HG02852 (cell line): ENCODE measurements at regions not wholly inside any gene's neighbourhood (a gene's known extent, or its start where the extent isn't known, plus 50 kb on each side); places are given as distances from the start of the nearest gene placed in this dataset.

Experiments used
- ATAC-seq: cut with Tn5 transposase; IDR thresholded peaks from one replicate; pipeline ENCODE4 v1.9.1; 2021; ENCODE audit warnings: mild to moderate bottlenecking, moderate library complexity; ENCODE audit not compliant: unreplicated experiment

DNA sequence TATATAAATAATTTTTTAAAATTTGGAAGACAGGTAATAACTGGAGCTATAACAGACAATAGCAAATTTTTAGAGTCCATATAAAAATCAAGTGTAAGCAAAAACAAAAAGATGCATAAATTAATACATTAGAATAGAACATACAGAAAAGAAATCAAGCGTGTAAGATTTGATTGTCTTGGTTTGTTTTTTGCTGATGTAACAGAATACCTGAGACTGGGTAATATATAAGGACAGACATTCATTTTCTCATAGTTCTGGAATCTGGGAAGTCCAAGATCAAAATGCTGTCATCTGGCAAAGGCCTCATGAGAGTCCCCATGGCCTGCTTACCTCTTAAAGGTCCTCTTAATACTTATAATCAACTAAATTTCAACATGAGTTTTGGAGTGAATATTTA lies 1010.1 kb downstream of the CDH18 start:
- no peak for ATAC-seq

DNA sequence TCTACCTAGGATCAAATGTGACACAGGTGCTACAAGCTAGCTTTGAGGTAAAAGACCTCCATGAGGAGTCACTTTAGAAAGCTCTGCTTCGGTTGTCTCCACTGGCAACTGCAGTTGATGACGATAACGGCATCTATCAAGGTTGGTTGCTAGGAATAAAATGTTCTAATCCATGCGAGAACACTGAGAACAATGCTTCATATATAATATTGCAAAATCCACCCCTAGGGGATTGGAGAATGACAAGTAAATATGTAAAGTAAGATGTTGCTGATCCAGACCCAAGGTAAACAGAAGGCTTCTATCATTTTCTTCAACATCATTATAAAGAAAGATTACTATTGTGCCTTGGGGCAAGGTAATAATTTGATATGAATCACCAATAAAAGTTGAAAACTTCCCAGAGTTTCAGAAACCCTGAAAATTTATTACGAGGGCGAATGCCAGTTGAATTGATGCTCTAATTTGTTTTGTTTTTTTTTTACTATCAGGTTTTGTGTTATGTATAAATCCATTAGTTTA lies 1003.4 kb downstream of the CDH18 start:
- ATAC-seq, result no peak

DNA sequence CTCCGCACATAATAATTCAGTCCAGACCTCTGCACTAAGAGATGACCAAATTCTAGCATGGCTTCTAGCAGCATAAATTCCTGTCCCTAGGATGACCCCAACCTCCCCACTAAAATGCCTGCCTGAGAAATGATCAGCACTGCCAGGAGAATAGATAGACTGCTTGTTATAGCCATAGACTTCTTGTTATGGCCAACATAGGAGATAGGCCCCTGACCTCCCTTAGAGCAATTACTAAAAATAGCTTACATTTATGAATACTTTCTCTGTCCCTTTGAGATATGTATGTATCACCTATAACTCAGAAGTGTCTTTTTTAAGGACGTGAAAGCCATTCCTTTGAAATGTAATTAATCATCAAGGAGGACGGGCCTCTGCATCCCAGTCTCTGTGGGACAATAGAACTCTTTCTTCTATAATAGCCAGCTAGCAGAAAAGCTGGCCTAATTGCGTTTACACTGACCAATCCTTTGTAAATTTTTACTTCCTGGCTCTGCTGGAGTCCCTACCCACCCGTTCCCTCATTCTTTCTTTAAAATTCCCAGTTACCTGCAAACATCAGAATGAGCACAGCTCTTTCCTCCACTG lies 1002.7 kb downstream of the CDH18 start:
- ATAC-seq, result no peak

DNA sequence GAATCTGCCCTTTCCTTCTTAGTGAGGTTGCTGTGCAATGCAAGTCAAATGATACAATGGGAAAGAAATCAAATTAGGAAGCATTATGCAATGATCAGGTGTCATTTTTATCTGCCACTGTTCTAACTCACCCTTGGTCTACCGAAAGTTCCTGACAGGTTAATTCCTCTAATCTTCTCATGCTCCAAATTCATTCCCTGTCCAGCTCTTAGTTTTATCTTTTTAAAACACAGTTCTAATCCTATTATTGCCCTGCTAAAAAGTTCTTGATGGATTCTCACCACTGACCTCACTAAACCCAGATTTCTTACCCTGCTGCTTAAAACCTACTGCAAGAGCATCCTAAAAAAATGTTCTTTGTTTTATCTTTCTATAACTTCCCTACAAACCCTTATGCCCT lies 1000.9 kb downstream of the CDH18 start:
- ATAC-seq, result no peak

DNA sequence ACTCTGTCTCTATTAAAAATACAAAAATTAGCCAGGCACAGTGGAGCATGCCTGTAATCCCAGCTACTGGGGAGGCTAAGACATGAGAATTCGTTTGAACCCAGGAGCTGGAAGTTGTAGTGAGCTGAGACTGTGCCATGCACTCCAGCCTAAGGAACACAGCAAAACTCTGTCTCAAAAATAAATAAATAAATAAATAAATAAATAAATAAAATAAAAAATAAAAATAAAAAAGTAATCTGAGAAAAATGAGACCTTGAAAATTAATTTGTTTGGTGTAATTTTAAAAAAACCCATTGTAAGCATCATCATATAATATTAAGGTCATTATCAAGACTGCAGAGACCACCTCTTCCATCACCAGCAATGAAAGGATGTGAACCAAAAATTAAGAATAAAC lies 997.1 kb downstream of the CDH18 start:
- ATAC-seq, result no peak

DNA sequence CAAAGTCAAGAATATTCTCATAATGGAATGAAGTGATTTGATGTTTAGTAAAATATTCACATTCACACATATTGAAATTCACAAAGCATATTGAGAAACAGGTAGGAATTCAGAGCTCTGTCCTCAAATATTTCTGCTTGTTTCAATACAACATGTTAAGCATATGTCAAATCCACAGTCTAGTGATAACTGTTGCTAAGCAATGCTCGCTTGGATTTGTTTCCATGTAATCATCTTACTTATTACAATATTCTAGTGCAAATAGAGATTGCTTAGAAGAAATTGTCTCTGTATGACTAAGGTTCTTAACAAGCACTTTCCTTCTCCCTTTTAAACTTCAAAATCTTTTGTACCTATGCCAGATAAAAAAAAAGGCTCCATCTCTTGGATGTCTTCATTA lies 995.7 kb downstream of the CDH18 start:
- no peak for ATAC-seq

DNA sequence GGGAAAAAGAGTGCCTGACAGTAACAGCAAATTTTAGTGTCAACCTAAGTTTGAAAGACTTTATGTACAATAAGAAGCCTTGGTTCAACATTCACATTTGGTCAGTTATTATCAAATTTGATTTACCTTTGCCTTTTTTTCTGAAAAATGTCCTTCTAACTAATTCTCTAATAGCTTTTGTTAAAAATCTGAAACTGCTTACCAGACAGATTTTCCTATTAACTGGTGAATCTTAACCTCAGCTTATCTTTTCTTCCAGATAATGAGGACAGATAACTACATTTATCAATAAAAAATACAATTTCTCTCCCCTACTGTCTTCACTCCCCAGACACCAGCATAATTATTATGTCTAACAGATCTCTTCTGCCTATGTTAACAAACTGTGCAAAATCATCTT lies 988.5 kb downstream of the CDH18 start:
- ATAC-seq, result no peak

DNA sequence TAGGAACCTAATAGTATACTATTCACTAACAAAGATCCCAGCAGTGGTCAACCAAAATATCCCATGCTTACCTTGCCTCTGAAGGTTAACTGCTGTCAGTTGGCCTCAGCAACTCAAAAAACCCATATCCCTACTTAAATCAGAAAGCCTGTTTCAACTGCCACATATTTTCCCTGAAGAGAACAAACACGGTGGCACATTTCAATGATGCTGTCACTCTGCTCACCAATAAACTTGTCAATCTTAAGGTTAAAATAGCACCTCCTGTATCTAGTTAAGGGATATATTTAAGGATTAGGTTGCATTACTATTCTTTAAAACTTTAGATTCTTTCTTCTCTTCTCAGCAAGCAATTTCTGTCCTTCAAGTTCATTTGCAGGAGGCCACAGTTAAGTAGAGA lies 986.9 kb downstream of the CDH18 start:
- no peak for ATAC-seq

DNA sequence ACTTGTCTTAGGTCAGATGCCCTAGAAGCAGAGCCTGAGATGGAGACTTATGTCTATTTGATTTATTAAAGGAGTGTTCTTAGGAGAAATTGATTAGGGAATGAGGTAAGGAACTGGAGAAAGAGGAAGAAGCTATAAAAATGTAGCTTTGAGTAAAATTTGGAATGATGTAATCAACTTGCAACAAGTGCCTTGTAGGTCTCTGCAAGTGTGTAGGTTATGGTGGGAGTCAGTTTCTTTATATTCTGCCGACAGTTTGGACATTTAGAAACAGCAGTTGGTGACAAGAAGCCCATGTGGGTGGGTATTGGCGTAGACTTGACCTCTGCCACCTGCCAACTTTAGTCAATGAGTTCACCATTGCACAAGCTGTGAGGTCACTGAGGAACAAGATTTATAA lies 986.5 kb downstream of the CDH18 start:
- no peak for ATAC-seq

DNA sequence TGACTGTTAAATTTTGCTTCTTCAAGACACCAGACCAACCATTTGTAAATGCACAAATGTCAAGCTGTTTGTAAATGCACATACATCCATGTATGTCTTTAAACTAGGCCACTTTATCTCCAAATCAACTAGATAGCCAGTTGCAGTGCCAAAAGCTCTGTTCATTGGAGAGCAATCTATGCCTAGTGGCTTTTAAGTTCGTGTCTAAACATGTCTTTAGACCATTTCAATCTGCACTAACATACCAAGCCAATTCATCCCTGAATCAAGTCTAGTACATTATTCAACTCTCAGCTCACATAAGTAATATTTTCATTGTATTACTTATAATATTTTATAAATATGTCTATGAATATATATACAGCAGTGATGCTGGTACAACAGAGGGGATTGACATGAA lies 985.9 kb downstream of the CDH18 start:
- ATAC-seq, result no peak

DNA sequence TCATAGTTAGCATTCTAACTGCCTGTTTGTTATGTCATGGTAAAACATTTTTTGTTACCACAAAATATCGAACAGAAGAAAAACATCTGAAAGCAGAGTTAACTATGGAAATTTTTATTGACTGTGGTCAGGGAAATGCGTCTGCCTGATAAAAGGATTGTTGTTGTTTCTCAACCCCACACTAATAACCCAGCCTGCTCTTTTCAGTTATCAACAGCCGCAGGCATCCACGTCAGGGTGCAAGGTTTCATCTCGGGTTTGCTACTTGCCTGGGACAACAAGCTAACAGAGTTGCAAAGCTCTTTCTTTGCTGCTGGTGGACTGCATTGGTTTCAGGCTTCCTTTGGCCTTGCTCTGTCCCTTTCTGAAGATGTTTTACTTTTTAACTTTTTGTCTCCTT lies 969.2 kb downstream of the CDH18 start:
- no peak for ATAC-seq

DNA sequence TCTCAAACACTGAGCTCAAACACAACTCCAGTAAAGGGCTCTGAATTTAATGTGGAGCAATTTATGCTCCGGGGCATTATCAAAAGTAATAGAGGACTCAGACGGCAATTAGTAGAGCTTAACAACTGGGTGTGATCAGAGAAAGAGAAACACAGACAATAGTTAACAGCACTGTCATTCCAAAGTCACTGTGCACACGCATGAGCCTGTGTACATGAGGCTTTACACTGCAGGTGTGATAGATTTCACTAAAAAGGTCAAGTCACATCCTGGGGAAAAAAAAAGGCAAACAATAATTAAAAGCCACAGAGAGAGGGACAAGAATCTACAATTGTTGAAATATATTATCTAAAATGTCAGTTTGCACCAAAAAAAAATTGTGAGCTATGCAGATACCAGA lies 956.5 kb downstream of the CDH18 start:
- no peak for ATAC-seq

DNA sequence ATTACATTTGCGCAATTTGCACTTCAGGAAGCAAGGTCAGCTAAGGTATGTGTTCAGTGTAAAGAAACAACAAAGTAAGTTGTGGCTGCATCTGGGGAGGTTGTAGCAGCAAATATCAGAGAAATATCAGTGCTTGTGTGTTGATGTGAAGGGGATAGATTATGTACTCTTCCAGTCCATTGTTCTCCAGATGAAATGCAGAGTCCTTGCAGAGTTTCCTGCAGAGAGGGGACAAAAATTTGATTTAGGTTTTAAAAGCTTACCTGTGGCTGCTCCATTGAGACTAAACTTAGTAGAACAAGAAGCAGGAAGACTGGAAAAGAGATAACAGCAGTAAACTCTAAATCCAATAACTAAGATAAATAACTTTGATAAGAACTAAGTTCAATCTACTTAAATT lies 952.2 kb downstream of the CDH18 start:
- no peak for ATAC-seq

DNA sequence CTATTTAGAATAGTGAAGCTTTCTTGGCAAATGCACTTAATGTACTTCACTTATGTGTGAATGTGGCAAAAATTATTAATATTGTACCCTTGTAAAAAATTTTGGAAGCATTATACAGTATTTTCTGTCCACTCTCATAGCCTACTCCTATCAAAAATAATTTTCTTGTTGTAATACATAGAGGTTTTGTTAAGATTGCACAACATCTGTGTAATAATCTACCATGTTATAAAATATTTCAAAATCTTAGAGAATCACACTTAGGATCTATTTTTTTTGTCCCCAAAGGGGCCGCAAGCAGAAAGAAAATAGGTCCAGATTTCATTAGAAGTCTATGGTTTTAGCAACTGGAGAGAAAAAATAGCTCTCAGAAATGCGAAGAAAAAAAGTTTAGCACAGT lies 945.9 kb downstream of the CDH18 start:
- no peak for ATAC-seq

DNA sequence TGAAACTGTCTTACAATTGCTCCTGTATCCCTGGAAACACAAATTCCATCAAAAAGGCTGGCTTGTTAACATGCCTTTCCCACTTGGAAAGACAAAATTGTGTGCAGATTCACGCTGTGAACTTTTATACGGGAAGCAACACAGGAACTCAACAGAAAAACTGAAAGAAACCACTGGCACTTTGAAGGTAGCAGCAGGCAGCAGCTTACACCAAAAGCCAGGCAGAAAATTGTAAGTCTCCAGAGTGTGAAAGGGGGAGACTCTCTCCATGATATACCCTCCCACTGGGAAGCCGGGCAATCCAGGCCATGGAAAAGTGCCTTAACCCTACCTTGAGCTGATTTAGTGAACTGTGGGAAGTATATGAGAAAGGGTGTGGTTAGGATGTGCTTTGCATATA lies 943.7 kb downstream of the CDH18 start:
- ATAC-seq, result no peak

DNA sequence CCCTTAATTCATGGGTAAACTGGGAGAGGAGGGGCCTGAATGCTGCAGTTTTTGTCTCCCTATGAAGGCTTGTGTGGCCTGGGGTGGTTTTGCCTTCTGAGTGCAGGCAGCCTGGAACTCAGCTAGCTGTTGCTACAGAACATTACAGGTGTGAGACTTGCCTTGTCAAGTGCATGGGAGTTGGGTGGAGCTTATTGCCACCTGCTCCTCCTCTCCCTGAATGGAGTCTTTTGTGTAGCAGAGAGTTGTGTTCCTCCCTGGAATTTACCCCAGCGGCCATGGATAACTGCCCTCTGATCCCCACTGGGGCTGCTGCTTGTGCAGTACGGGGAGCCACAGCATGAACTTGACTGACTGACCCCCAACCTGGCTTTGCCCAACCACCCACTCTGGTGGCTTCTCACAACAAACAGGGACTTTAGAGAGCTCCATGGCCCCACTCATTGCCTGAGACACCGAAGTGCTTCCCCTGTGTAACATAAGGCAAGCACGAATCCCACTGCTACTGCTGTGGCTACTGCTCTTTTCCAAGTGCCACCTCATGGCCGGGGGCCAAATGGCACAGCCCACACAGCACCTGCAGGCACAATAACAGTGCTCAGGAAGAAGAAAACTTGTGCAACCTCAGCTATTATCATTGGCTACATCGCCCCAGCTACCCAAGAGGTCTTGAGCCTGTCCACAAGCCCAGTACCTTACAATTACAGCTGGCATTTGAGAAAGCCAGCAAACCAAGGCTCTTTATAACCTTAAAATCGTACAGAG lies 942.9 kb downstream of the CDH18 start:
- ATAC-seq, result no peak

DNA sequence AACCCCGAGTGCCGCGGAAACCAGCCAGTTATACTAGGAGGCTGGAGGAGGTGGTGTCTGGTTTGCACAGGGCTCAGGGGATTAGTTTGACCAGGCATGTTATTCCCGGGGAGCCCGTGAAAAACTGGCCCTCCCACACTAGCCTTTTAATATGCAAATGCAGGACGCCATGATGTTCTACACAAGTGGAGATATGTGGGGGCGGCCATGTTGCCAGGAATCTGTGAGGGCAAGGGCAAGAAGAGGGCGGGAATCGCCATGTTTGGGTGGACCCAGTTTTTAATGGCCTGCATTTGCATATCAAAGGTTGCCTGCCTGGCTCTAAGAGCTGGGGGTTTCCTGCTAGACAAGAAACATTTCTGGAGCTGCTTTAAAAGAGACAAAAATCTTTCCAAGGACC lies 940.7 kb downstream of the CDH18 start:
- ATAC-seq, result no peak

DNA sequence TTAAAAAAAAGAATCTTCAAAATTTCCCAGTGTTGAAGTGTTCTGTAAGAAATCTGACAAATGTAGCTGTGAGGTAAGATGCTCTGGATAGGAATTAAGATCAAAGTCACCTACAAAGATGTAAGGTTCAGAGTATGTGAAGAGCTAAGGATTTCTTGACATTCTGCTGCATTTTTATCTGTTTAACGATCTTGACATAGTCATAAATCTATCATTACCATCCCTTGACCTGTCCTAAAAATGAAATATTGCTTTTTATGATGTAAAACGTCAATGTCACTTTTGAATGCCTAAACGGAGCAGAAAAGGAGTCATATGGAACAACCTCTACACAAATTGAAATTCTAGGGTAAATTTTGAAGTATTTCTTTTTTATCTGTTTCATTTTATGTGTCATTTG lies 939.3 kb downstream of the CDH18 start:
- ATAC-seq, result no peak

DNA sequence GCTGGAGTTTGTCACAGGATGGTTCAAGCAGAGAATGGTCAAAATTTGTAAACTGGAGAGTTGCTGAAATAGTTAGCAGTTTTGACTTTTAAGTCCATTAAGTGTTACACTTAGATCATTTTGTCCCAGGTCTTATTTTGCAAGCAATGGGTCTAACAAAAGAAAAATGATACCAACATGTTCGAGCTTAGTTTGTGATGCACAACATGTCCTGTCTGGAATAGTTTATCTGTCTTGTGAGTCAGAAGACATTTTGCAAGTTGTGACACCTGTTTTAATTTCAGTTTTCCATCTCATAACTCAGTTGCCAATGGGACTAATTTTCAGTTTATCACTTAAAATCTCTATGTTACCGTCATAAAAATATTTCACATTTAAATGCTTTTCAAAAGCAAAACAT lies 929.8 kb downstream of the CDH18 start:
- no peak for ATAC-seq

DNA sequence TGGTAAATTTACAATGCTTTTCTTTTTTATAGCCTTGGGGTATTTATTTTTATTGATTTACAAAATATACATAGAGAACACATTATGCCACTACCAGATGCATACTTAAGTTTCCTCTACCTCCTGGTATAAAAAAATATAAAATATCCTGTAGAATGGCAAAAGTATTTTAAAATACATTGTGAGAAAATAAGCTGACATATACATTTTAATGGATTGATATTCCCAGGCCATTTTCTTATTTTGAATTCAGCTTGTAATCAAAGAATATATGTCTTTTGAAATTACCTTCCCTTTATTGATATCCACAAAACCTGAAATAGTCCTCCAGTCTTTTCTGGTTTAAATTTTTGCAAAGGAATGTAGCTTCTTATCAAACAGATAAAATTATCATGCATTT lies 923.9 kb downstream of the CDH18 start:
- no peak for ATAC-seq

DNA sequence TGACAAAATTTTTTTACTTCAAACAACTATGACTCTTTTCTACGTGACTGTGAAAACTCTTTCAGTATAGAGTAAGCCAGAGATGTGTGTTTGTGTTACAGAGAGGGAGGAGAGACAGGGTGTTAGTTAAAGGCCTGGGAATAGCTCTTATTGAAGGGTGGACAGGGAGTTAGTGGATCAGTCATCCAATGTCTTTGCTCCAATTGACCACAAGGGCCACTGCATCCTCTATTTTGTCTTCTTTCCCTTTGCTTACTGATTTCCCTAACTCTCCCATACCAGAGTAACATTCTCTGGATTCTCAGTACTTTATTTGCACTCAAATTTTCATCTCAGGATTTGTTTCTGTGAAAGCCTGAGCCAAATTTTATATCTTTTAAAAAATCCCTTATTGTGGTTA lies 920.3 kb downstream of the CDH18 start:
- ATAC-seq, result no peak

DNA sequence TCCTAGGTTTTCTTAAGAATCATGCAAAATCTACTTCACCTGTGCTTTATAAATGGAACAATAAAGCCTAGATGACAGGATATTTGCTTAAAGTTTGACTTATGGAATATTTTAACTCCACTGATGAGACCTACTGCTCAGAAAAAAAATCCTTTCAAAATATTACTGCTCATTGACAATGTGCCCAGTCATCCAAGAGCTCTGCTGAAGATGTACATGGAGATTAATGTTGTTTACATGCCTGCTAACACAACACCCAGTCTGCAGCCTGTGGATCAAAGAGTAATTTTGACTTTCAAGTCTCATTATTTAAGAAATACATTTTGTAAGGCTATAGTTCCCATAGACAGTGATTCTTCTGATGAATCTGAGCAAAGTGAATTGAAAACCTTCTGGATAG lies 889.6 kb downstream of the CDH18 start:
- no peak for ATAC-seq

DNA sequence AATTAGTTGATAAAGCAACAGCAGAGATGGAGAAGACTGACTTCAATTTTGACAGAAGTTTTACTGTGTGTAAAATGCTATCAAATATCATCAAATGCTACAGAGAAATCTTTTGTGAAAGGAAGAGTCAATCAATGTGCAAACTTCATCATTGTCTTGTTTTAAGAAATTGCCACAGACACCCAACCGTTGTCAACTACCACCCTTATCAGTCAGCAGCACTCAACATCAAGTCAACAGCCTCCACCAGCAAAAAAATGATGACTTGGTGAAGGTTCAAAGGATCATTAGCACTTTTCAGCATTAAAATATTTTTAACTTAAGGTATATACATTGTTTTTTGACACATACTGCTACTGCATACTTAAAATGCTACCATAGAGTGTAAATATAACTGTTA lies 888.8 kb downstream of the CDH18 start:
- ATAC-seq, result no peak
